ENCODE measurements at regions not wholly inside any gene's neighbourhood (a gene's known extent, or its start where the extent isn't known, plus 50 kb on each side); places are given as distances from the start of the nearest gene placed in this dataset.
A peak's percentile ranks its signal among the peaks of the same experiment; 100 is the strongest.

DNA sequence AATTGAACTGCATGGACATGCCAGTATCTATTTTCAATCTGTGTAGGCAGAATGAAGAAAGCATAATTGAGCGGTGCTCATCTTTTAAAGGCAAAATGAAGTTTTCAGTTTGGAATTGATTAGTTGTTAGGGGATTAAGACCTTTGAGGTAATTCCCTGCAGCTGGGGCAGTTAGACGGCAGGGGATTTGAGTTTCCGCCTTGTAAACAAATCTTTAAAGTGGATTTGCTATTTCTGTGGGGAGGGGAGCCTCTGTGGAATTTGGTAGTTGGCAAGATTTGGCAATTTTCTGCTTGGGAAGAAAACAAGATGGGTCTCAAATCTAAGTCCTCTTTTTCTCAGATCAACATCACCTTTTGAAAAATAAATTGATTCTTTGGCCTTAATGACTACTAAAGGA is 212.5 kb upstream of the CNTN6 start:
- Mint-ChIP-seq H3K36me3 (ENCODE audit: low read depth, unreplicated experiment) (peaks cover 3% of the 10 kb centered on the region), H3K4me1 (ENCODE audit: unreplicated experiment) (no peaks in the 10 kb centered on the region), H3K27me3 (ENCODE audit: unreplicated experiment) (peaks cover 2% of the 10 kb centered on the region), H3K9me3 (ENCODE audit: unreplicated experiment) (peaks cover 24% of the 10 kb centered on the region), H3K27ac (ENCODE audit: unreplicated experiment) (no peak overlapping the region), H3K4me3 (ENCODE audit: unreplicated experiment) (no peak overlapping the region)
- TF ChIP-seq, protein P1, sequence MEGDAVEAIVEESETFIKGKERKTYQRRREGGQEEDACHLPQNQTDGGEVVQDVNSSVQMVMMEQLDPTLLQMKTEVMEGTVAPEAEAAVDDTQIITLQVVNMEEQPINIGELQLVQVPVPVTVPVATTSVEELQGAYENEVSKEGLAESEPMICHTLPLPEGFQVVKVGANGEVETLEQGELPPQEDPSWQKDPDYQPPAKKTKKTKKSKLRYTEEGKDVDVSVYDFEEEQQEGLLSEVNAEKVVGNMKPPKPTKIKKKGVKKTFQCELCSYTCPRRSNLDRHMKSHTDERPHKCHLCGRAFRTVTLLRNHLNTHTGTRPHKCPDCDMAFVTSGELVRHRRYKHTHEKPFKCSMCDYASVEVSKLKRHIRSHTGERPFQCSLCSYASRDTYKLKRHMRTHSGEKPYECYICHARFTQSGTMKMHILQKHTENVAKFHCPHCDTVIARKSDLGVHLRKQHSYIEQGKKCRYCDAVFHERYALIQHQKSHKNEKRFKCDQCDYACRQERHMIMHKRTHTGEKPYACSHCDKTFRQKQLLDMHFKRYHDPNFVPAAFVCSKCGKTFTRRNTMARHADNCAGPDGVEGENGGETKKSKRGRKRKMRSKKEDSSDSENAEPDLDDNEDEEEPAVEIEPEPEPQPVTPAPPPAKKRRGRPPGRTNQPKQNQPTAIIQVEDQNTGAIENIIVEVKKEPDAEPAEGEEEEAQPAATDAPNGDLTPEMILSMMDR (IDR thresholded peaks at IDR 0.05; ENCODE audit: unreplicated experiment), result no peak
- no peak for DNase-seq (ENCODE audit: low spot score)

DNA sequence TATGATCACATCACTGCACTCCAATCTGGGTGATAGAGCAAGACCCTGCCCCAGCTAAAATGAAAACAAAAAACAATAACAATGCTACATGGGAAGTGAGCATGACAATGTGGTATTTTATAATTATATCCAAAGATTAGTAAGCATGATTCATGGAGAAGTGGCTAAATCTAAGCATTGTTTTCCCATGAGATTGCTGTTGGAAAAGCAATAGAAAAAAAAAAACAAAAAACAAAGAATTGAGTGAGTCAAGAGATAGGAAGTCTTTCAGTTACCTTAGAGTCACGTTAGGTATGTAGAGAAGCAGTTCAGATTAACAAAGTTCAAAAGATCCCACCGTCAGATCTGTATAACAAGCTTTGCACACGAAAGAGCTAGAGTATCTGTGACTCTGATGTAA is 210.3 kb upstream of the CNTN6 start:
- TF ChIP-seq, protein P1 (IDR thresholded peaks at IDR 0.05; ENCODE audit: unreplicated experiment), result no peak
- no peak overlapping the region for H3K4me3 Mint-ChIP-seq (ENCODE audit: unreplicated experiment)

DNA sequence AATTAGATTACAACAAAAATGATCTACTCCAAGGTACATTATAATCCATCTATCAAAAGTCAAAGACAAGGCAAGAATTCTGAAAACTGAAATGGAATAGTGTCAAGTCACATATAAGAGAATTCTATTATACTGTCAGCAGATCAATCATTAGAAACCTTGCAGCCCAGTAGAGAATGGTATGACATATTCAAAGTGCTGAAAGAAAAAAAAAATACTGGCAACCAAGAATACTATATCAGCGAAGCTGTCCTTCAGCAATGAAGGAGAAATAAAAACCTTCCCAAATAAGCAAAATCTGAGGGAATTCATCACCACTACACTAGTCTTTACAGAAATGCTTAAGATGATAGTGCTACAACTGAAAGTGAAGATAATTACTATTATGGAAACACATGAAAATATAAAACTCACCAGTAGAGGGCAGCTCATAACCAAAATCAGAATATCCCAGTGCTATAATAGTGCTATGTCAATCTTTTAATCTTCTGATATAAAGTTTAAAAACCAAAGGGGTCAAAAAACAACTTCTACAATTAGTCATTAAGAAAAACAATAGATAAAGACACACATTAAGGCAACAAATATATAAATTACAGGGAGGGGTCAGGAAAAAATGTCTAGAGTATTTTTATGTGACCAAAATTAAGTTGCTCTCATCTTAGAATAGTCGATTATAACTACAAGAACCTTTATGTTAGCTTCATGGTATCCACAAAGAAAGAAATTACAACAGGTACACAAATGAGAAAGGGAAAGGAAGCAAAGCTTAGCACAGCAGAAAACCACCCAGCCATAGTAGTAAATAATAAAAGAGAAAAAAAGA is 190.7 kb upstream of the CNTN6 start:
- peaks cover 14% of the 10 kb centered on the region for H3K9me3 Mint-ChIP-seq (ENCODE audit: unreplicated experiment)
- H3K36me3 Mint-ChIP-seq (ENCODE audit: low read depth, unreplicated experiment), result no peaks in the 10 kb centered on the region
- no peaks in the 10 kb centered on the region for H3K4me1 Mint-ChIP-seq (ENCODE audit: unreplicated experiment)
- no peaks in the 10 kb centered on the region for H3K27me3 Mint-ChIP-seq (ENCODE audit: unreplicated experiment)
- DNase-seq (ENCODE audit: low spot score), result no peak
- no peak overlapping the region for H3K27ac Mint-ChIP-seq (ENCODE audit: unreplicated experiment)
- TF ChIP-seq, protein P1 (IDR thresholded peaks at IDR 0.05; ENCODE audit: unreplicated experiment), result peak; percentile 69
- no peak overlapping the region for H3K4me3 Mint-ChIP-seq (ENCODE audit: unreplicated experiment)

More for the DNA sequence above, 210.3 kb upstream of the CNTN6 start:
- DNase-seq (ENCODE audit: low spot score), result no peak
- H3K4me1 Mint-ChIP-seq (ENCODE audit: unreplicated experiment), result no peaks in the 10 kb centered on the region
- peaks cover 22% of the 10 kb centered on the region for H3K9me3 Mint-ChIP-seq (ENCODE audit: unreplicated experiment)
- H3K27ac Mint-ChIP-seq (ENCODE audit: unreplicated experiment), result no peak overlapping the region
- peaks cover 3% of the 10 kb centered on the region for H3K36me3 Mint-ChIP-seq (ENCODE audit: low read depth, unreplicated experiment)
- H3K27me3 Mint-ChIP-seq (ENCODE audit: unreplicated experiment), result peaks cover 2% of the 10 kb centered on the region

DNA sequence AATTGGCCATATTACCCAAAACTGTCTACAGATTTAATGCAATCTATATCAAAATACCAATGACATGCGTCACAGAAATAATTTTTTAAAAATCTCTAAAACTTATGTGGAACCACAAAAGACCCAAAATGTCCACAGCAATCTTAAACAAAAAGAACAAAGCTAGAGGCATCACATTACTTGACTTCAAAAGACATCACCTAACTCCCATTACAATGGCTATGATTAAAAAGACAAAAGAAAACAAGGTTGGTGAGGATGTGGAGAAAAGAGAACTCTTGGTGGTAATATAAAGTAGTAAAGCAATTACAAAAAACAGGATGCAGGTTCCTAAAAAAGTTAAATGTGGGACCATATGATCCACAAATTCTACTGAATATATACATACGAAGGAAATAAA is 187.6 kb upstream of the CNTN6 start:
- TF ChIP-seq, protein P1 (IDR thresholded peaks at IDR 0.05; ENCODE audit: unreplicated experiment), result no peak
- H3K4me1 Mint-ChIP-seq (ENCODE audit: unreplicated experiment), result no peaks in the 10 kb centered on the region
- H3K36me3 Mint-ChIP-seq (ENCODE audit: low read depth, unreplicated experiment), result no peaks in the 10 kb centered on the region
- no peak overlapping the region for H3K4me3 Mint-ChIP-seq (ENCODE audit: unreplicated experiment)
- H3K9me3 Mint-ChIP-seq (ENCODE audit: unreplicated experiment), result peaks cover 27% of the 10 kb centered on the region
- H3K27ac Mint-ChIP-seq (ENCODE audit: unreplicated experiment), result no peak overlapping the region
- DNase-seq (ENCODE audit: low spot score), result no peak
- H3K27me3 Mint-ChIP-seq (ENCODE audit: unreplicated experiment), result peaks cover 3% of the 10 kb centered on the region

DNA sequence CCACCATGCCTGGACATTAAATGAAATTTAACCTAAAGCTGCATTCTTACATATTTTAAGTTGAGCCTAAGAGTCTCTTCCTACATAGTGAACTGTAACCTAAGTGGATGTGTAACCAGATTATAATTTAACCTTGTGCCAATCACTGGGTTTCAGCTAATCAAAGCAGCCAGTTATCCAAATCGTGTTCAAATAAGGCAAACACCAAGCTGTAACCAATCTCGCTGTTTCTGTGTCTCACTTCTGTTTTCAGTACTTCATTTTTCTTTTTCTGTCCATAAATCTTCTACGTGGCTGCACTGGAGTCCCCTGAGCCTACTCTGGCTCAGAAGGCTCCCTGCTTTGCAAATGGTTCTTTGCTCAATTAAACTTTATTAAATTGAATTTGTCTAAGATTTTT is 186.1 kb upstream of the CNTN6 start:
- no peaks in the 10 kb centered on the region for H3K4me1 Mint-ChIP-seq (ENCODE audit: unreplicated experiment)
- no peak overlapping the region for H3K27ac Mint-ChIP-seq (ENCODE audit: unreplicated experiment)
- TF ChIP-seq, protein P1 (IDR thresholded peaks at IDR 0.05; ENCODE audit: unreplicated experiment), result no peak
- H3K27me3 Mint-ChIP-seq (ENCODE audit: unreplicated experiment), result peaks cover 3% of the 10 kb centered on the region
- no peak overlapping the region for H3K4me3 Mint-ChIP-seq (ENCODE audit: unreplicated experiment)
- no peaks in the 10 kb centered on the region for H3K36me3 Mint-ChIP-seq (ENCODE audit: low read depth, unreplicated experiment)
- no peak for DNase-seq (ENCODE audit: low spot score)
- H3K9me3 Mint-ChIP-seq (ENCODE audit: unreplicated experiment), result peaks cover 42% of the 10 kb centered on the region

Data from endothelial cell (in vitro differentiated cells).